ENCODE measurements at regions not wholly inside any gene's neighbourhood (a gene's known extent, or its start where the extent isn't known, plus 50 kb on each side); places are given as distances from the start of the nearest gene placed in this dataset.

DNA sequence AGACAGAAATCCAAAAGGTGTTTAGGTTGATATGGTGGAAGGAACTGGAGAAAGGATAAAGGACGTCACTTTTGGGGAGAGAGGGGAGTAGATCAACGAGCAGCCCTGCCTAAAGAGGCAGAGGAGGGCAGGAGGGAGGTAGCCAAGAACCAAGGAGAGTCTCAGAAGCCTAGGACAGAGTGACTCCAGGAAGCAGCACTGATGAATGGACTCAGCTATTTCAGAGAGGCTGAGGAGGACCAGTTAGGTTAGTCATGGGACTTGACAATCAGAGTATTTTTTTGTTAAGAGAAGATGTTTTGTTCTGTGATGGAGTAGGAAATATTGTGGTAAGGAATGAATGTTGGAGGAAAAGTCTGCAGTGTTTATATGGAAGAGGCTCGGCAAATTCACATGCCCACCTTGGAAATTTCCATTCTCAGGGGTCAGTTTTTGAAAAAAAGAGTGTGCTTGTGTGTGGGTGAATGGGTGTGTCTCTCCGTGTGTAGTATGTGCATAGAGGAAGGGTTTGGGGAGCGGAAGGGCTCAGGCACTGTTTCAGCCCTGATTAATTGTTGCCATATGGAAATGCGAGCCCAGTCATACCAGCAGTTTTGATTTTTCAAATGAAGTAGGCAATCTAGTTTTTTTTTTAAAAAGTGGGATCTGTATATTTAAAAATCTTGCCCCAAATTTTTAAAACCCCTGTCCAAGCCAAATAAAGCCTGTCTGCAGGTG is 303.6 kb downstream of the SAMD5 start:
- TF ChIP-seq CREB1 (CRISPR knock-in tag; IDR thresholded peaks at IDR 0.05), result no peak
- no peak for TF ChIP-seq HMGXB4 (CRISPR knock-in tag; IDR thresholded peaks at IDR 0.05)
